ENCODE measurements at regions not wholly inside any gene's neighbourhood (a gene's known extent, or its start where the extent isn't known, plus 50 kb on each side); places are given as distances from the start of the nearest gene placed in this dataset.

DNA sequence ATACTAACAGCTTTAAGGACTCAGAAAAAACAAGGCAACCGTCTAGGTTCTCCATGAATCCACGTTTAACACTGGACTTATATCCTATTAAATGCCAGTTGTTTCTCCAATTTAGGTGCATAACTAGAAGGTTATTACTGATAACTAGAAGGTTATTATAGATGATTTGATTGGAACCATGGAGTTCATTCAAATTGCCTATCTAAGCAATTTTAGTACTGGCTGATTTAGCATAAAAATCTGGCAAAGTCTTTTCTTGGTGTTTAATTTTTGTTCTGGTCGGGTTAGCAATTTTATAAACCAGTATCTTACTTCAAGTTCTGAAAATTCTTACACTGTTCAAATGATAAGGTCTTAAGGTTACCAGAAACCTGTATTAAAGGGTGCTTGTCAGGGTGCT lies 672.8 kb upstream of the GNPDA2 start:
- H3K27me3 ChIP-seq (ENCODE audit: control insufficient read depth in 2 of 2, insufficient read depth in 2 of 2, low read length in 2 of 2): no peaks in the 10 kb centered on the region
- no peaks in the 10 kb centered on the region for H3K9me1 ChIP-seq (replicated peaks; ENCODE audit: control insufficient read depth, extremely low read depth, insufficient read depth, low read length)
- H3K36me3 ChIP-seq (ENCODE audit: control insufficient read depth in 2 of 2, extremely low read depth in 1 of 2, insufficient read depth in 2 of 2, low read length in 2 of 2): no peaks in the 10 kb centered on the region
- no peak overlapping the region for H3K4me2 ChIP-seq (ENCODE audit: insufficient read depth, low read length)
- H2AFZ ChIP-seq (ENCODE audit: low read depth, low read length): no peak overlapping the region
- peaks cover 5% of the 10 kb centered on the region for H3K9me3 ChIP-seq (replicated peaks; ENCODE audit: control insufficient read depth, insufficient read depth, low read length)
- dilution Hi-C loops (cut with MboI; ENCODE audit: extremely low pct_ligation_motif_present, low sequenced_read_pairs) (no loop called here), intact Hi-C loops (cut with micrococcal nuclease) (no loop called here)
- DNase-seq (ENCODE audit: low read depth, low spot score) (no peak), FAIRE-seq (no peak)
- TF ChIP-seq GATA2 (IDR thresholded peaks at IDR 0.05; ENCODE audit: insufficient read depth, insufficient read length, low read depth, low read length) (no peak), POLR2AphosphoS5 (IDR thresholded peaks at IDR 0.05; ENCODE audit: insufficient read depth, low read depth, low read length) (no peak), POLR2A (IDR thresholded peaks at IDR 0.05; ENCODE audit: low read depth, low read length) (no peak), FOS (IDR thresholded peaks at IDR 0.05; ENCODE audit: borderline replicate concordance, insufficient read depth, low read length) (no peak), EZH2 (IDR thresholded peaks at IDR 0.05; ENCODE audit: borderline replicate concordance, low read depth, low read length, severe bottlenecking) (no peak)
- TF ChIP-seq, protein P1, sequence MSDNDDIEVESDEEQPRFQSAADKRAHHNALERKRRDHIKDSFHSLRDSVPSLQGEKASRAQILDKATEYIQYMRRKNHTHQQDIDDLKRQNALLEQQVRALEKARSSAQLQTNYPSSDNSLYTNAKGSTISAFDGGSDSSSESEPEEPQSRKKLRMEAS (IDR thresholded peaks at IDR 0.05; ENCODE audit: insufficient read depth, insufficient read length): no peak
- TF ChIP-seq, protein P2, sequence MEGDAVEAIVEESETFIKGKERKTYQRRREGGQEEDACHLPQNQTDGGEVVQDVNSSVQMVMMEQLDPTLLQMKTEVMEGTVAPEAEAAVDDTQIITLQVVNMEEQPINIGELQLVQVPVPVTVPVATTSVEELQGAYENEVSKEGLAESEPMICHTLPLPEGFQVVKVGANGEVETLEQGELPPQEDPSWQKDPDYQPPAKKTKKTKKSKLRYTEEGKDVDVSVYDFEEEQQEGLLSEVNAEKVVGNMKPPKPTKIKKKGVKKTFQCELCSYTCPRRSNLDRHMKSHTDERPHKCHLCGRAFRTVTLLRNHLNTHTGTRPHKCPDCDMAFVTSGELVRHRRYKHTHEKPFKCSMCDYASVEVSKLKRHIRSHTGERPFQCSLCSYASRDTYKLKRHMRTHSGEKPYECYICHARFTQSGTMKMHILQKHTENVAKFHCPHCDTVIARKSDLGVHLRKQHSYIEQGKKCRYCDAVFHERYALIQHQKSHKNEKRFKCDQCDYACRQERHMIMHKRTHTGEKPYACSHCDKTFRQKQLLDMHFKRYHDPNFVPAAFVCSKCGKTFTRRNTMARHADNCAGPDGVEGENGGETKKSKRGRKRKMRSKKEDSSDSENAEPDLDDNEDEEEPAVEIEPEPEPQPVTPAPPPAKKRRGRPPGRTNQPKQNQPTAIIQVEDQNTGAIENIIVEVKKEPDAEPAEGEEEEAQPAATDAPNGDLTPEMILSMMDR (IDR thresholded peaks at IDR 0.05; ENCODE audit: extremely low read depth in 1 of 2, insufficient read depth in 1 of 2, low read depth in 1 of 2, low read length in 2 of 2): no peak
- no peak overlapping the region for H3K9ac ChIP-seq (replicated peaks; ENCODE audit: extremely low read depth, insufficient read depth, low read length)
- POLR2A ChIA-PET: no interaction called here
- H4K20me1 ChIP-seq (replicated peaks; ENCODE audit: control insufficient read depth, extremely low read depth, insufficient read depth, low read length): no peaks in the 10 kb centered on the region
- H3K27ac ChIP-seq (ENCODE audit: insufficient read depth, low read depth, low read length): no peak overlapping the region
- H3K4me1 ChIP-seq (ENCODE audit: control insufficient read depth, extremely low read depth, insufficient read depth, low read length): no peaks in the 10 kb centered on the region
- no peaks in the 10 kb centered on the region for H3K79me2 ChIP-seq (ENCODE audit: control insufficient read depth, insufficient read depth, low read length)
- no peak overlapping the region for H3K4me3 ChIP-seq (replicated peaks in 1 of 3; ENCODE audit: insufficient read depth in 1 of 3, low read depth in 1 of 3, low read length in 3 of 3)
- CTCF ChIA-PET: no interaction called here
- BruUV-seq (replicated peaks): no TSS peak

All from endothelial cell of umbilical vein (primary cell).